Stomach (tissue), 8 donors: ENCODE measurements at regions not wholly inside any gene's neighbourhood (a gene's known extent, or its start where the extent isn't known, plus 50 kb on each side); places are given as distances from the start of the nearest gene placed in this dataset.

Source experiments
- DNase-seq, 2 donors: peaks; one replicate each; pipeline versions ENCODE4 v3.0.0 to v3.0.0-alpha.2; 2013 to 2019
- H3K27ac ChIP-seq, 5 donors: fragments of 200-600 bp in 4 of 5; sonication (generic) in 4 of 5; one replicate each; pipeline ENCODE4 v1.5.1; 2013 to 2019; ENCODE audit warnings: mild to moderate bottlenecking in 1 of 5, moderate library complexity in 1 of 5
- H3K27me3 ChIP-seq, 3 donors: fragments of 200-600 bp; sonication (generic); one replicate each; pipeline ENCODE4 v1.5.1; 2017 to 2019; ENCODE audit warnings: mixed run types in 1 of 3
- H3K36me3 ChIP-seq, 4 donors: fragments of 200-600 bp; sonication (generic); 1 replicate in 3 of 4; 2 replicates in 1 of 4; pipeline ENCODE4 v1.5.1; 2016 to 2019
- H3K4me1 ChIP-seq, 4 donors: fragments of 200-600 bp; sonication (generic); one replicate each; pipeline ENCODE4 v1.5.1; 2016 to 2019
- H3K4me3 ChIP-seq, 4 donors: fragments of 200-600 bp; sonication (generic) in 3 of 4; one replicate each; pipeline ENCODE4 v1.5.1; 2016 to 2019; ENCODE audit warnings: mild to moderate bottlenecking in 1 of 4
- H3K9me3 ChIP-seq, 4 donors: fragments of 200-600 bp; sonication (generic); one replicate each; pipeline ENCODE4 v1.5.1; 2016 to 2019
- CTCF ChIP-seq, 7 experiments: fragments of 450-650 bp in 4 of 7; fragments of 200-600 bp in 3 of 7; sonication (generic) in 3 of 7; IDR thresholded peaks; one replicate each; pipeline ENCODE4 v1.5.1; 2016 to 2019; ENCODE audit warnings: antibody characterized with exemption in 7 of 7, control low read depth in 2 of 7, mild to moderate bottlenecking in 1 of 7
- EP300 ChIP-seq: sonication (generic); formaldehyde crosslinking; IDR thresholded peaks from one replicate; pipeline ENCODE4 v1.6.1; 2017; ENCODE audit warnings: antibody characterized with exemption
- POLR2A ChIP-seq, 4 donors: fragments of 450-650 bp; IDR thresholded peaks; one replicate each; pipeline ENCODE4 v1.6.1; 2016; ENCODE audit warnings: antibody characterized with exemption in 4 of 4, control low read depth in 2 of 4, mild to moderate bottlenecking in 1 of 4, moderate library complexity in 1 of 4
- POLR2AphosphoS5 ChIP-seq, 3 donors: sonication (generic); formaldehyde crosslinking; IDR thresholded peaks; one replicate each; pipeline ENCODE4 v1.6.1; 2016; ENCODE audit warnings: antibody characterized with exemption in 3 of 3
- WGBS, 5 donors: extraction: QIAGEN DNeasy Blood & Tissue Kit in 3 of 5; methylation state at CpG; one replicate each; pipeline versions ENCODE4 v1.1.5 to v1.1.7; 2013 to 2018; 5-methylcytosine and 5-hydroxymethylcytosine counted together
- intact Hi-C: fragments of 100-400 bp; cut with DNase I; formaldehyde crosslinking; loops from one replicate; pipeline ENCODE4 v1.15.1; 2023; ENCODE audit warnings: low total_unique reads
- donor health status: healthy with polysubstance abuse.
- donor health status: Bipolar disorder and iron deficiency.
- donor health status: healthy.

- TF ChIP-seq CTCF (IDR thresholded peaks at IDR 0.05) (no peak), EP300 (no peak), POLR2AphosphoS5 (IDR thresholded peaks at IDR 0.05) (no peak), POLR2A (IDR thresholded peaks at IDR 0.05) (no peak)
- intact Hi-C loops, result no loop called here
- DNase-seq, result peak in 1 of 2 donors; percentile 21
- Histone ChIP-seq H3K9me3 (peaks cover 0 to 9% (median 6%) of the 10 kb centered on the region in 4 donors), H3K27ac (no peak overlapping the region), H3K4me1 (no peaks in the 10 kb centered on the region), H3K36me3 (no peaks in the 10 kb centered on the region), H3K27me3 (no peaks in the 10 kb centered on the region), H3K4me3 (no peak overlapping the region)
- 28 to 39% (median 29%) methylated on average over 4 of the region's 4 CpGs for WGBS, 5 donors
These were observed 314.6 kb upstream of the KIF2A start for GRCh38 chr5:61991430-61991829.

- H3K27ac ChIP-seq, result no peak overlapping the region
- 38 to 59% (median 43%) methylated on average over 2 of the region's 2 CpGs for WGBS, 5 donors
- H3K36me3 ChIP-seq, result no peaks in the 10 kb centered on the region
- no peak for TF ChIP-seq POLR2AphosphoS5 (IDR thresholded peaks at IDR 0.05)
- no peak for TF ChIP-seq CTCF (IDR thresholded peaks at IDR 0.05)
- TF ChIP-seq POLR2A (IDR thresholded peaks at IDR 0.05), result no peak
- TF ChIP-seq EP300, result no peak
- H3K4me1 ChIP-seq, result no peaks in the 10 kb centered on the region
- no peak overlapping the region for H3K4me3 ChIP-seq
- H3K9me3 ChIP-seq, result peaks cover 0 to 6% (median 2%) of the 10 kb centered on the region in 4 donors
- intact Hi-C loops, result no loop called here
- DNase-seq, result no peak
- no peaks in the 10 kb centered on the region for H3K27me3 ChIP-seq
These were observed 314.1 kb upstream of the KIF2A start for GRCh38 chr5:61991866-61992265.

- no peaks in the 10 kb centered on the region for H3K27me3 ChIP-seq
- no peaks in the 10 kb centered on the region for H3K36me3 ChIP-seq
- H3K4me3 ChIP-seq, result no peak overlapping the region
- 81 to 87% (median 85%) methylated on average over 7 of the region's 7 CpGs for WGBS, 5 donors
- DNase-seq, result no peak
- intact Hi-C loops, result no loop called here
- H3K27ac ChIP-seq, result no peak overlapping the region
- H3K4me1 ChIP-seq, result no peaks in the 10 kb centered on the region
- no peak for TF ChIP-seq CTCF (IDR thresholded peaks at IDR 0.05)
- no peak for TF ChIP-seq POLR2AphosphoS5 (IDR thresholded peaks at IDR 0.05)
- H3K9me3 ChIP-seq, result no peaks in the 10 kb centered on the region
These were observed 312.6 kb upstream of the KIF2A start for GRCh38 chr5:61993295-61993927.

GRCh38 chr5:61994171-61994570, 311.8 kb upstream of the KIF2A start:
- WGBS, 5 donors, result 81 to 90% (median 86%) methylated on average over 1 of the region's 1 CpG
- no peaks in the 10 kb centered on the region for H3K27me3 ChIP-seq
- intact Hi-C loops, result no loop called here
- H3K27ac ChIP-seq, result no peak overlapping the region
- H3K9me3 ChIP-seq, result no peaks in the 10 kb centered on the region
- H3K4me3 ChIP-seq, result no peak overlapping the region
- no peak for DNase-seq
- H3K4me1 ChIP-seq, result no peaks in the 10 kb centered on the region
- H3K36me3 ChIP-seq, result no peaks in the 10 kb centered on the region
- TF ChIP-seq POLR2A (IDR thresholded peaks at IDR 0.05) (no peak), EP300 (no peak), POLR2AphosphoS5 (IDR thresholded peaks at IDR 0.05) (no peak)

GRCh38 chr5:61995486-61995885, 310.5 kb upstream of the KIF2A start:
- 87 to 95% (median 92%) methylated on average over 2 of the region's 2 CpGs for WGBS, 5 donors
- Histone ChIP-seq H3K27me3 (no peaks in the 10 kb centered on the region), H3K4me3 (no peak overlapping the region), H3K4me1 (no peaks in the 10 kb centered on the region), H3K36me3 (no peaks in the 10 kb centered on the region), H3K9me3 (no peaks in the 10 kb centered on the region), H3K27ac (no peak overlapping the region)
- DNase-seq, result no peak
- intact Hi-C loops, result no loop called here
- TF ChIP-seq POLR2A (IDR thresholded peaks at IDR 0.05) (no peak), CTCF (IDR thresholded peaks at IDR 0.05) (no peak), POLR2AphosphoS5 (IDR thresholded peaks at IDR 0.05) (no peak), EP300 (no peak)
